Chondrocyte (in vitro differentiated cells): ENCODE measurements at regions not wholly inside any gene's neighbourhood (a gene's known extent, or its start where the extent isn't known, plus 50 kb on each side); places are given as distances from the start of the nearest gene placed in this dataset.

ENCODE experiments used
- DNase-seq: peaks from one replicate; pipeline ENCODE4 v3.0.0; 2021; ENCODE audit warnings: mixed read lengths, low spot score
- H3K27ac Mint-ChIP-seq: one replicate; pipeline ENCODE4 v1.8.0; 2021; ENCODE audit warnings: mild to moderate bottlenecking, moderate library complexity, mixed read lengths; ENCODE audit not compliant: unreplicated experiment
- H3K27me3 Mint-ChIP-seq: 2 replicates; pipeline ENCODE4 v1.8.0; 2021; ENCODE audit warnings: low read depth, mixed read lengths
- H3K36me3 Mint-ChIP-seq: 2 replicates; pipeline ENCODE4 v1.8.0; 2021; ENCODE audit warnings: low read depth, mixed read lengths
- H3K4me1 Mint-ChIP-seq: 2 replicates; pipeline ENCODE4 v1.8.0; 2021; ENCODE audit warnings: low read depth, mild to moderate bottlenecking, mixed read lengths
- H3K4me3 Mint-ChIP-seq: one replicate; pipeline ENCODE4 v1.8.0; 2021; ENCODE audit warnings: mild to moderate bottlenecking, moderate library complexity, mixed read lengths; ENCODE audit not compliant: unreplicated experiment
- H3K9me3 Mint-ChIP-seq: 2 replicates; pipeline ENCODE4 v1.8.0; 2021; ENCODE audit warnings: low read depth, mixed read lengths
- CTCF ChIP-seq: fragments of 200-600 bp; sonication (generic); IDR thresholded peaks from 2 replicates; pipeline ENCODE4 v1.5.0; 2021; ENCODE audit warnings: antibody characterized with exemption, mild to moderate bottlenecking, moderate library complexity

DNA sequence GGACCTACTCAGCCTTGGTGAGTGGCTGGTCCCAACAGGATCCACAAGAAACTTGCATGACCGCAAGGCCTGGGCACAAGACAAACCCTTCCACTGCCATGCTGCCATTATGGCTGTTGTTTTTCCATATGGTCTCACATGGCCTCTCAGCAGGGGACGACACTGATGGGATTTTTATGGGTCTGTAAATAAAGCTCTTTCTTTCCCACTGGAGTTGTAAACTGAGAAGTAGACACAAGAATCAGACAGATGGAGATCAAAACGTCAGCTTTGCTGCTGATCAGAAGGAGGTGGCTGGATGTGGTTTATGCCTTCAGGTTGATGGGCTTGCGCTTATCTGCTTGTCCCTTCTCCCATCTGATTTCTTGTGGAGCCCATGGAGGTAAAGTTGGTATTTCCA lies 138.1 kb upstream of the KCNJ6 start:
- TF ChIP-seq CTCF: no peak
- no peak for DNase-seq
- Mint-ChIP-seq H3K36me3 (no peaks in the 10 kb centered on the region), H3K27me3 (peaks cover 18% of the 10 kb centered on the region), H3K4me1 (no peaks in the 10 kb centered on the region), H3K4me3 (no peak overlapping the region), H3K9me3 (no peaks in the 10 kb centered on the region), H3K27ac (no peak overlapping the region)

GRCh38 chr21:38056481-38056880 lies 140.2 kb upstream of the KCNJ6 start:
- no peaks in the 10 kb centered on the region for H3K36me3 Mint-ChIP-seq
- H3K4me3 Mint-ChIP-seq: no peak overlapping the region
- TF ChIP-seq CTCF: no peak
- H3K27me3 Mint-ChIP-seq: peaks cover 18% of the 10 kb centered on the region
- no peak for DNase-seq
- no peak overlapping the region for H3K27ac Mint-ChIP-seq
- no peaks in the 10 kb centered on the region for H3K4me1 Mint-ChIP-seq
- no peaks in the 10 kb centered on the region for H3K9me3 Mint-ChIP-seq

GRCh38 chr21:38057626-38058025 lies 141.4 kb upstream of the KCNJ6 start:
- no peak for DNase-seq
- Mint-ChIP-seq H3K36me3 (no peaks in the 10 kb centered on the region), H3K27me3 (peaks cover 18% of the 10 kb centered on the region), H3K4me1 (no peaks in the 10 kb centered on the region), H3K27ac (no peak overlapping the region), H3K9me3 (no peaks in the 10 kb centered on the region), H3K4me3 (no peak overlapping the region)
- no peak for TF ChIP-seq CTCF

DNA sequence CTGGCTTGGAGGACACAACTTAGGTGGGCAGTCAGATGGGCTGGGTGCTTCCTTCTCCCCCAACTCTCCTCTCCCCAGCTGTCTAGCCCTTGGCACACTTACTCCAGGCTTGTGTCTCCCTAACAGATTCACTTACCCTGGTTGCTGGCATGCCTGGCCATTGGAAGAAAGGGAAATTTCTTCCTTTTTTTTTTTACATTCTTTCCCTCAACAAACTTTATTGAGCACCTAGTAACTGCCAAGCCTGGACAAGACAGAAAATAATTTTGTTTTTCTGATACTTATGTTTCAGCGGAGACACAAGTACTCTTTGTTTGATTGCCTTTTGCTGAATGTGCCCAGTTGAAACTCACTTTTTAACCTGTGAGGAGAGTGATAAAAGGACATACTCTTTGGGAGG lies 144.3 kb upstream of the KCNJ6 start:
- Mint-ChIP-seq H3K4me1 (no peaks in the 10 kb centered on the region), H3K27me3 (peaks cover 18% of the 10 kb centered on the region), H3K27ac (no peak overlapping the region), H3K36me3 (no peaks in the 10 kb centered on the region), H3K4me3 (no peak overlapping the region), H3K9me3 (no peaks in the 10 kb centered on the region)
- DNase-seq: no peak
- no peak for TF ChIP-seq CTCF

DNA sequence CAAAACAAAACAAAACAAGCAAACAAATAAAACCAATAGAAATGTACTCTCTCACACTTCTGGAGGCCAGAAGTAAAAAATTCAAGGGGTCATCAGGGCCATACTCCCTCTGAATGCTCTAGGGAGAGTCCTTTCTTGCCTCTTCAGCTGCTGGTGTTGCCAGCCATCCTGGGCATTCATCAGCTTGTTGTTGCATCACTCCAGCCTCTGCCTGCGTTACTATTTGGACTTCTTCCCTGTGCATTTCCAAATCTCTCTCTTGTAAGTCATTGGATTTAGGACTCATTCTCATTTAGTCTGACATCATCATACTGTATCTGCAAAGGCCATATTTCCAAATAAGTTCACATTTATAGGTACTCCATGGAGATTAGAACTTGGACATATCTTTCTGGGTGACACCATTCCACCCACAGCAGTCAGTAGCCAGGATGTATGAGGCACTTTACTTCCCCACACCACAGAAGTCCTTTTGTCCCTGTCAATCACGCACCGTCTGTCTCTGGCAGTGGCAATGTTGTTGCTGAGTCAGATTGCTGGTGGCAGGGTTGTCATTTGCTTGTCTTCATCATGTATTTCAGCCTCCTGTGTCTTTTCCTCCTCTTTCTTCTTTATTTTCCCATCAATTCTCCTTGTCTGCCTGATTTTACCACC lies 151.0 kb upstream of the KCNJ6 start:
- Mint-ChIP-seq H3K27ac (no peak overlapping the region), H3K27me3 (peaks cover 14% of the 10 kb centered on the region), H3K4me1 (no peaks in the 10 kb centered on the region), H3K36me3 (no peaks in the 10 kb centered on the region), H3K4me3 (no peak overlapping the region), H3K9me3 (no peaks in the 10 kb centered on the region)
- no peak for TF ChIP-seq CTCF
- no peak for DNase-seq
